Liver (tissue), 8 donors: ENCODE measurements at regions not wholly inside any gene's neighbourhood (a gene's known extent, or its start where the extent isn't known, plus 50 kb on each side); places are given as distances from the start of the nearest gene placed in this dataset.

Experiments
- DNase-seq: peaks from one replicate; pipeline ENCODE4 v3.0.0-alpha.2; 2017; ENCODE audit warnings: low spot score
- H3K27ac ChIP-seq, 2 donors: one replicate each; pipeline ENCODE4 v1.7.0; 2013; ENCODE audit warnings: inconsistent platforms in 2 of 2, low read length in 2 of 2, control low read depth in 1 of 2, low read depth in 1 of 2, mild to moderate bottlenecking in 1 of 2
- H3K27me3 ChIP-seq, 4 donors: one replicate each; pipeline versions ENCODE4 v1.6.1 to v1.7.0; 2013; ENCODE audit warnings: low read length in 3 of 4, inconsistent platforms in 1 of 4, mild to moderate bottlenecking in 1 of 4, moderate library complexity in 1 of 4; ENCODE audit not compliant: control insufficient read depth in 4 of 4, insufficient read depth in 4 of 4
- H3K36me3 ChIP-seq, 4 donors: one replicate each; pipeline versions ENCODE4 v1.6.1 to v1.7.0; 2013; ENCODE audit warnings: low read length in 3 of 4, mild to moderate bottlenecking in 3 of 4, low read depth in 1 of 4, moderate library complexity in 1 of 4; ENCODE audit not compliant: control insufficient read depth in 4 of 4, insufficient read depth in 3 of 4
- H3K4me1 ChIP-seq, 4 donors: one replicate each; pipeline versions ENCODE4 v1.6.1 to v1.7.0; 2013; ENCODE audit warnings: low read length in 3 of 4, mild to moderate bottlenecking in 3 of 4, moderate library complexity in 1 of 4; ENCODE audit not compliant: control insufficient read depth in 4 of 4, insufficient read depth in 4 of 4
- H3K4me3 ChIP-seq, 3 donors: one replicate each; pipeline versions ENCODE4 v1.6.1 to v1.7.0; 2013; ENCODE audit warnings: low read length in 3 of 3, control low read depth in 1 of 3, low read depth in 1 of 3, mild to moderate bottlenecking in 1 of 3
- H3K9ac ChIP-seq, 2 donors: one replicate each; pipeline ENCODE4 v1.7.0; 2013; ENCODE audit warnings: low read length in 2 of 2, mild to moderate bottlenecking in 2 of 2, moderate library complexity in 2 of 2, control low read depth in 1 of 2, low read depth in 1 of 2
- H3K9me3 ChIP-seq, 4 donors: one replicate each; pipeline versions ENCODE4 v1.6.1 to v1.7.0; 2013; ENCODE audit warnings: low read length in 3 of 4; ENCODE audit not compliant: control insufficient read depth in 4 of 4
- ATF3 ChIP-seq: IDR thresholded peaks from 2 replicates; pipeline ENCODE4 v1.6.1; 2016; ENCODE audit warnings: antibody characterized with exemption
- CTCF ChIP-seq: fragments of 150-350 bp; IDR thresholded peaks from 2 replicates; pipeline ENCODE4 v1.5.1; 2017; ENCODE audit warnings: improper control_type of control experiment, low read depth, low read length; ENCODE audit not compliant: missing input control
- EGR1 ChIP-seq, 2 donors: IDR thresholded peaks; 2 replicates each; pipeline ENCODE4 v1.6.1; 2016 to 2018; ENCODE audit warnings: antibody characterized with exemption in 2 of 2, low read depth in 2 of 2
- FOXA1 ChIP-seq: IDR thresholded peaks from 2 replicates; pipeline ENCODE4 v1.6.1; 2016; ENCODE audit warnings: antibody characterized with exemption
- FOXA2 ChIP-seq: IDR thresholded peaks from 2 replicates; pipeline ENCODE4 v1.6.1; 2016; ENCODE audit warnings: antibody characterized with exemption
- GABPA ChIP-seq, 2 donors: IDR thresholded peaks in 1 of 2; conservative IDR thresholded peaks in 1 of 2; 2 replicates each; pipeline ENCODE4 v1.6.1; 2016; ENCODE audit warnings: antibody characterized with exemption in 2 of 2, mild to moderate bottlenecking in 1 of 2, moderate library complexity in 1 of 2
- HNF4A ChIP-seq, 2 donors: conservative IDR thresholded peaks; 2 replicates each; pipeline ENCODE4 v1.6.1; 2016; ENCODE audit warnings: antibody characterized with exemption in 2 of 2, mild to moderate bottlenecking in 2 of 2
- HNF4G ChIP-seq: IDR thresholded peaks from 2 replicates; pipeline ENCODE4 v1.6.1; 2016; ENCODE audit warnings: antibody characterized with exemption
- JUND ChIP-seq, 2 donors: IDR thresholded peaks; 2 replicates each; pipeline ENCODE4 v1.6.1; 2016; ENCODE audit warnings: antibody characterized with exemption in 2 of 2
- MAX ChIP-seq: IDR thresholded peaks from 2 replicates; pipeline ENCODE4 v1.6.1; 2016; ENCODE audit warnings: antibody characterized with exemption
- NR2F2 ChIP-seq: IDR thresholded peaks from 2 replicates; pipeline ENCODE4 v1.6.1; 2016; ENCODE audit warnings: antibody characterized with exemption
- RAD21 ChIP-seq, 2 donors: IDR thresholded peaks; 2 replicates each; pipeline ENCODE4 v1.6.1; 2016; ENCODE audit warnings: antibody characterized with exemption in 2 of 2, mild to moderate bottlenecking in 2 of 2
- REST ChIP-seq: IDR thresholded peaks from 2 replicates; pipeline ENCODE4 v1.6.1; 2016; ENCODE audit warnings: antibody characterized with exemption, mild to moderate bottlenecking
- RXRA ChIP-seq, 2 donors: IDR thresholded peaks; 2 replicates each; pipeline ENCODE4 v1.6.1; 2017 to 2018; ENCODE audit warnings: antibody characterized with exemption in 2 of 2, mild to moderate bottlenecking in 1 of 2
- SP1 ChIP-seq: IDR thresholded peaks from 2 replicates; pipeline ENCODE4 v1.6.1; 2018; ENCODE audit warnings: antibody characterized with exemption, mild to moderate bottlenecking
- TAF1 ChIP-seq: conservative IDR thresholded peaks from 2 replicates; pipeline ENCODE4 v1.6.1; 2016; ENCODE audit warnings: antibody characterized with exemption, mild to moderate bottlenecking
- YY1 ChIP-seq: IDR thresholded peaks from 2 replicates; pipeline ENCODE4 v1.6.1; 2016; ENCODE audit warnings: antibody characterized with exemption, mild to moderate bottlenecking
- ZBTB33 ChIP-seq: IDR thresholded peaks from 2 replicates; pipeline ENCODE4 v1.6.1; 2016; ENCODE audit warnings: antibody characterized with exemption
- WGBS: extraction: QIAGEN DNeasy Blood & Tissue Kit; methylation state at CpG from one replicate; pipeline ENCODE4 v1.1.7; 2013; 5-methylcytosine and 5-hydroxymethylcytosine counted together
- donor health status: healthy.
- donor health status: healthy.
- donor health status: healthy.
- donor health status: healthy.
- donor health status: healthy.

DNA sequence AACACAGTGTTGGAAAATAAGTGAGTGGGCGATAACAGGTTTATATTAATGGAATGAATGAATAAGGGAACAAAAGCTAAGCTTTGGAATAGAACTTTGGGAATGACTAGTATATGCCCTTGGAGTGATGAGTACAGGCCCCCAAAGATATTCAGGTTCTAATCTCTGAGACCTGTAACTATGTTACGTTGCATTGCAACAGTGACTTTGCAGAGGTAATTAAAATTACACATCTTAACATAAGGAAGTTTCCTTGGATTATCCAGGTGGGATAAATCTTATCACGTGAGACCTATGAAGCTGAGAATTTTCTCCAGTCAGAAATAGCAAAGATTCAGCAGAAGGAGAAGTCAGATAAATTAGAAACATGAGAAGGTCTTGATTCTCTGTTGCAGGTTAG is 661.5 kb upstream of the LINC00305 start:
- TF ChIP-seq SP1: no peak
- TF ChIP-seq FOXA2: no peak
- TF ChIP-seq ZBTB33: no peak
- TF ChIP-seq EGR1 (IDR thresholded peaks at IDR 0.05; ENCODE audit: low read depth in 2 of 2): no peak
- TF ChIP-seq TAF1: no peak
- no peak for TF ChIP-seq RXRA (IDR thresholded peaks at IDR 0.05)
- no peak for TF ChIP-seq FOXA1
- no peak for TF ChIP-seq REST
- no peak for TF ChIP-seq ATF3
- no peak for TF ChIP-seq HNF4G
- TF ChIP-seq CTCF: no peak
- no peak for TF ChIP-seq MAX
- no peak for TF ChIP-seq NR2F2
- no peak for TF ChIP-seq RAD21 (IDR thresholded peaks at IDR 0.05)
- no peak for TF ChIP-seq GABPA (IDR thresholded peaks at IDR 0.05 in 1 of 2, conservative IDR thresholded peaks at IDR 0.05 in 1 of 2)
- no peak for TF ChIP-seq YY1
- TF ChIP-seq HNF4A (conservative IDR thresholded peaks at IDR 0.05): no peak
- TF ChIP-seq JUND (IDR thresholded peaks at IDR 0.05): no peak
- DNase-seq: no peak
- Histone ChIP-seq H3K9me3 (peaks cover 0 to 4% (median under 1%) of the 10 kb centered on the region in 4 donors), H3K4me3 (no peak overlapping the region), H3K27me3 (peaks cover 0 to 5% (median 0%) of the 10 kb centered on the region in 4 donors), H3K27ac (no peak overlapping the region), H3K4me1 (no peaks in the 10 kb centered on the region), H3K9ac (no peak overlapping the region), H3K36me3 (no peaks in the 10 kb centered on the region)
- 72% methylated on average over 3 of the region's 3 CpGs for WGBS
